ENCODE measurements at regions not wholly inside any gene's neighbourhood (a gene's known extent, or its start where the extent isn't known, plus 50 kb on each side); places are given as distances from the start of the nearest gene placed in this dataset.

- TF ChIP-seq CTCF (IDR thresholded peaks at IDR 0.05): no peak
- no peak for TF ChIP-seq EP300 (IDR thresholded peaks at IDR 0.05)
- no peak for TF ChIP-seq POLR2A (IDR thresholded peaks at IDR 0.05)
- TF ChIP-seq POLR2AphosphoS5 (IDR thresholded peaks at IDR 0.05): no peak
Observed at GRCh38 chr13:65864039-65864438, 1366.1 kb downstream of the PCDH9 start.

Measured in suprapubic skin (tissue), 4 donors.